HG03457 (cell line): ENCODE measurements at regions not wholly inside any gene's neighbourhood (a gene's known extent, or its start where the extent isn't known, plus 50 kb on each side); places are given as distances from the start of the nearest gene placed in this dataset.

Experiments used
- ATAC-seq: cut with Tn5 transposase; IDR thresholded peaks from one replicate; pipeline ENCODE4 v1.9.1; 2021; ENCODE audit warnings: moderate number of reproducible peaks; ENCODE audit not compliant: unreplicated experiment

- ATAC-seq: no peak
Measured at GRCh38 chr4:101596781-101597552, 193.6 kb upstream of the BANK1 start.

GRCh38 chr4:101594588-101594987 lies 195.9 kb upstream of the BANK1 start:
- ATAC-seq: no peak

GRCh38 chr4:101593666-101594065 lies 196.9 kb upstream of the BANK1 start:
- no peak for ATAC-seq

- ATAC-seq: no peak
Measured at GRCh38 chr4:101584306-101584705, 206.2 kb upstream of the BANK1 start.

- no peak for ATAC-seq
Measured at GRCh38 chr4:101563126-101563525, 215.8 kb upstream of the PPP3CA start.

GRCh38 chr4:101556842-101557241 lies 209.5 kb upstream of the PPP3CA start:
- ATAC-seq: no peak

- no peak for ATAC-seq
Measured at GRCh38 chr4:101555341-101555880, 208.1 kb upstream of the PPP3CA start.

- no peak for ATAC-seq
Measured at GRCh38 chr4:101540336-101540735, 193.0 kb upstream of the PPP3CA start.

- ATAC-seq: no peak
Measured at GRCh38 chr4:101528526-101528925, 181.2 kb upstream of the PPP3CA start.

GRCh38 chr4:101527188-101527587 lies 179.9 kb upstream of the PPP3CA start:
- ATAC-seq: peak; percentile 99

GRCh38 chr4:101515566-101515965 lies 168.2 kb upstream of the PPP3CA start:
- no peak for ATAC-seq

GRCh38 chr4:101515099-101515498 lies 167.8 kb upstream of the PPP3CA start:
- no peak for ATAC-seq

- ATAC-seq: no peak
Measured at GRCh38 chr4:101512416-101512815, 165.1 kb upstream of the PPP3CA start.

GRCh38 chr4:101501421-101501820 lies 154.1 kb upstream of the PPP3CA start:
- no peak for ATAC-seq

GRCh38 chr4:101500742-101501141 lies 153.4 kb upstream of the PPP3CA start:
- no peak for ATAC-seq

GRCh38 chr4:101475246-101475645 lies 127.9 kb upstream of the PPP3CA start:
- ATAC-seq: no peak

- ATAC-seq: no peak
Measured at GRCh38 chr4:101471201-101471600, 123.9 kb upstream of the PPP3CA start.

GRCh38 chr4:101464596-101464995 lies 117.3 kb upstream of the PPP3CA start:
- ATAC-seq: no peak

GRCh38 chr4:101458914-101459313 lies 111.6 kb upstream of the PPP3CA start:
- ATAC-seq: no peak

GRCh38 chr4:101458473-101458872 lies 111.1 kb upstream of the PPP3CA start:
- no peak for ATAC-seq

- ATAC-seq: no peak
Measured at GRCh38 chr4:101451086-101451485, 103.8 kb upstream of the PPP3CA start.

GRCh38 chr4:101441446-101441845 lies 94.1 kb upstream of the PPP3CA start:
- ATAC-seq: no peak

GRCh38 chr4:101439926-101440325 lies 92.6 kb upstream of the PPP3CA start:
- no peak for ATAC-seq
